GM19395 (cell line): ENCODE measurements at regions not wholly inside any gene's neighbourhood (a gene's known extent, or its start where the extent isn't known, plus 50 kb on each side); places are given as distances from the start of the nearest gene placed in this dataset.
A peak's percentile ranks its signal among the peaks of the same experiment; 100 is the strongest.

Source experiments
- ATAC-seq: cut with Tn5 transposase; IDR thresholded peaks from one replicate; pipeline ENCODE4 v1.9.1; 2021; ENCODE audit warnings: mild to moderate bottlenecking, moderate library complexity; ENCODE audit not compliant: unreplicated experiment

DNA sequence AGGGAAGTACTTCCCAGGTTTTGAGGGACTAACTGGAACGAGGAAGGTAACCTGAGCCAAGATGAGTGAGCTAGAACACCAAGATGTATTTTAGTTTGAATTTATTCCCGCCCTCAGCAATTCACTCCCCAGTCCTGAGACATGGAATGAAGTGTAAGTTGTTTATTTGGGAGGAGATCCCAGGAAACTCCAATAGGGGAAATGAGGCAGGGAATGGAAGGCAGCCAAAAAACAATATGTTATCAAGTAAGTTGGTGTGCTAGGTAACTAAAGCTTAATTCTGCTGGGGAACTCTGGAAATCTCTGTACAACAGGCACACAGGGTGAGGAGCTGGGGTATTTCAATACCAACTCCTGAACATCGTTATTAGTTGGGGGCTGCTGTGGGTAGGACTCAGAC lies 189.7 kb upstream of the HDAC9 start:
- ATAC-seq: no peak

GRCh38 chr7:18306696-18307095 lies 188.9 kb upstream of the HDAC9 start:
- ATAC-seq: no peak

GRCh38 chr7:18308938-18309337 lies 186.6 kb upstream of the HDAC9 start:
- ATAC-seq: no peak

DNA sequence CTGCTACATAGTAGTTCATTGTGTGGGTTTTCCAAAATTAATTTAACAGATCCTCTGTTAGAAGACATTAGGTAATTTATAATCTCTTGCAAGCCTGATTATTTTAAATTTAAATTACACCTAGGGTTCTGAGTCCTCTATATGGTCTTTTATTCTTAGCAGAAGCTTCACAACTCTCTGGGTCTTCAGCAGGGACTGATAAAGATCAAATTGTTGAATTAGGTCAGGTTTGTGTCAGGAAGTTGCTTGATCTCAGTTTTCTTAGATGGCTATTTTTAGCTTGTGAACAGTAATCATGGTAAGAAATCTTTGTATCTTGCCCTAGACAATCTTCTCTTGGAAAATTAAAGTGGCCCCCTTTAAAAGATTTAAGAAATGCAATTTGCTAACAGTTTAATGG lies 183.1 kb upstream of the HDAC9 start:
- ATAC-seq: no peak

GRCh38 chr7:18313965-18314364 lies 181.6 kb upstream of the HDAC9 start:
- ATAC-seq: no peak

DNA sequence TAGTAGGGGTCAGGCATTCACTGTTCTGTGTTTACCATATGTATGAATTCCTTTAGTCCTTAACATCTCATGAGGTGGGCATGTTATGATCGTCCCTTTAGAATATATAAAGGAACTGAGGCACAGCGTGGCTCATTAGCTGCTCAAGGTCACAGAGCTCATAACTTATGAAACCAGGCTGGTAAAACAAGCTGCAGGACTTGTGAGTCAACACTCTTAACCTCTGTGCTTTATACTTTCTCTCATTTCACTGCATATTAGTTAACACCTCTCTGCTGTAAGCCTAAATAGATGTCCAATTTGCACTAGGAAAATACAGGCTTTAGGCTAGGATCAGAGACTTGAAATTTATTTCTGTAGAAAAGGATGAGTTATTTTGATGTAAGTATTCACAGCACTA lies 180.3 kb upstream of the HDAC9 start:
- ATAC-seq: no peak

GRCh38 chr7:18317941-18318340 lies 177.6 kb upstream of the HDAC9 start:
- no peak for ATAC-seq

- ATAC-seq: no peak
These were observed 175.1 kb upstream of the HDAC9 start for GRCh38 chr7:18320422-18320821.

GRCh38 chr7:18320971-18321567 lies 174.5 kb upstream of the HDAC9 start:
- peak; percentile 89 for ATAC-seq

DNA sequence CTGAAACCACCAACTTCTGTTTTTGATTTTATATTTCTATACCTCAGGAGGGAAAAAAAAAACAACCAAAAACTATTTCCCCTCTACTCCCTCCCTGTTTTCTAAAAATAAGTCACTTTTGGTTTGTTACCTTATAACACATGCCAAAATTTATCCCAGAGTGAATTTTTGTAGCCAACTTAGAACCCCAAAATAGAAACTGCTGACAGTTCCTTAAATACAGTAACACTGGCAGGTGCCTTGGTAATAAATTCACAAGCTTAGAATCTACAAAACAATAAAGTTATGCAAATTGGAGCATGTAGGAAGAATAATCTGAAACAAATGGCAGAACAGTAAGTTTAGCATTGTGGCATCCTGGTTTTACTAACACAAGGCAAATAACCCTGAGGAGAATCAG lies 165.0 kb upstream of the HDAC9 start:
- ATAC-seq: no peak

DNA sequence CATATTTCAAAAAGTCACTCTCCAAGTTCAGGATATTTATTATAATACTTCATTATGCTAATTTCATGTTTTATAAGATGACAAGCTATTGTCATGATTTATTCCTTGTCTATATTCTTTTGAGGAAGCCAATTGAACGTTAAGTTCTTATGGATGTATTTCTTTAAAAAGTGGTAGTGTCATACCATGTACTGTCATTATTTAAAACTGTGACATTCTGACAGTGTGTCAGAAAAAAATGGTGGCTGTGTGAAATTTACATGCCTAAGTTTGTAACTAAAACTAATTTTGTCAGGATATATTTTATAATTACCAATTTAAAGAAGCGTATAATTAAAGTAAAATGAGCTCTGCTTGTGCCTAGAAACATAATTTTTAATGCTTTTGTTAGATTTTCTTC lies 158.9 kb upstream of the HDAC9 start:
- ATAC-seq: no peak

DNA sequence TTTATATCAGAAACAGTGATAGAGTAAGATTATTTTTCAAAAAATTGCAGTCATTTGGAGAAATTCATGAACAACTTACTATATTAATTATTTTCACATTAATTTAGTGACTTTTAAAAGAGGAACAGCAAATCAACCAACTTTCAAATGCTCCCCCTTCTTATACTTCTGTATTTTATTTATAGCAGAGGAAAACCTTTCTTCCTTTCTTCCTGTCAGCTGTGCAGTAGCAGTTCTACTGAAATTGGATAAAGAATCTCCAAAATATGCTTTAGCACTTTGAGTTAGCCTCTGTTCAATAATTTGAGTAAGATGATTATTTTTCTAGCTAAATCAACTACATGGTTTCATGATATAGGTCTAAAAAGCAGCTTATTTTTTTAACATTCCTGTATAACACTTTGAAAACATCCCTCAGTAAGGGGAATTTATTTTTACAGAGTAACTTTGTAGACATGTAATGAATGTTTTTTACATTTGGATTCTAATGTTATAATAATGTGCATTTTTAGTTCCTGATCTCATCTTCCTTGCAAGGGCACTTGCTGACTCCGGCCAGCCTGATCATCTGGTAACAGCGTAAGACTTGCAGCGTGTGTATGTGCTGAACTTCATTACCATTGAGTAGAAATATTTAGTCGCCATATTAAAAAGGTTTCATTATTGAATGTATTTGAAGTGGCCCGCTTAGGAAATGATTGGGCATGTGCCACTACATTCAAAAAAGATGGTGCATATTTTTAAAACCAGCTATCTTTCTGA lies 158.3 kb upstream of the HDAC9 start:
- ATAC-seq: no peak

- ATAC-seq: no peak
These were observed 156.5 kb upstream of the HDAC9 start for GRCh38 chr7:18338910-18339523.

DNA sequence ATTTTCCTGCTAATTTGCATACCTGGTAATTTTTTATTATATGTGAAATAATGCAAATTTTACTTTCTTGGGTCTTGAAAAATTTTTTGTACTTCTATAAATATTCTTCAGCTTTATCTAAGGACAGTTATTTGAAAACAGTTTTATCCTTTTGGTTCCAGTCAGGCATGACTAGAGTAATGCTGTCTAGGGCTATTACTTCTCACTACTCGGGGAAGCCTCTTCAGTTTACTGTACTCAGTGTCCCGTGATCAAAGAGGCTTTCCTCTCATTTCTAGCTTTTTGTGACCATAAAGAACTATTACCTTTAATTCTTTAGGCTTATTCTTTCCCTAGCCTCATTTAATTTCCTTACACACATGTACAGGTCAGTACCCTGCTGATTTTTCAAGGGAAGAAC lies 153.8 kb upstream of the HDAC9 start:
- ATAC-seq: no peak

GRCh38 chr7:18343047-18343446 lies 152.5 kb upstream of the HDAC9 start:
- ATAC-seq: no peak

DNA sequence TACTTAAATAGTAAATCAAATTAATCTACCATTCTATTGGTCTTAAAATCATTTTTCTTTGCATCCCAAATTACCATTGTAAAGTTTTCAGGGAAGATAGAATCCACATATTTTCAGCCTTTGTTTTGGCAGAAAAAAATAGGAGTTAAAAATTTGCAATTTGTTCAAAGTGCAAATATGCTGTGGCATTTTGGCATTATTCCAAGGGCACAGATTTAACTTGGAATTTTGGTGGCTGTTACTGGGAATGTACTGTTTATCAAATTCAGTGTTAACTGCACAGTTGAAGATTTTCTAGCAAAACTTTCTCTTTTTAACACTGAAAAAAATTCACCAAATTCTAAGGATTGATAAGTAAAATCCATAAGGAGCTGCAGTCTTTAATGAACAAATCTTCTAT lies 151.0 kb upstream of the HDAC9 start:
- ATAC-seq: no peak

DNA sequence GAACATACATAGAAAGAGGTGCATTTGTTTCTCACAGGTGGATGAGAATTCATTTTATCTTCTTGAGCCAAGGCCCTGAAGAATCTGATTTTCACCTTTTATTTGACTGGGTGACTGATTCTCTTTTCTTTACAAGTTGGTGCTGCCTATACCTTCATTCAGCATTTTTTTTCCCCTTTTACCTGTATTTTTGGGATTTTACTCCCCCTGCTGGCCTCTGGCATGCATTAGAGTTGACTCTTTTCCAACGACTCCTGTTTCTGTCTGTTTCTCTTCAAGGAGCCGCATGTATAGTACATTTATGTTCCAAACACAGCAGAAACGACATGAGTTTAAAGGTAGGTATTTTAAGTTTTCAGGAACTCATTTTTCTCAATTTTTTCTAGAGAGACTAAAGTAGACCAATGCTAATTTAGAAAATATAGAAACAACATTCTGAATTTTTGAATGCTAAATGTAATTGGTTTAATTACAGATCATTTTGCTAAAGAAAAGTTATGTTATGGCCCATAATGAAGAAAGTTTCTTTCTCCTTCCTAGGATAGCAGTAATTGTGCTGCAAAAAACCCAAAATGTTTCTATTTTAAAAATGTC lies 149.8 kb upstream of the HDAC9 start:
- peak; percentile 73 for ATAC-seq

DNA sequence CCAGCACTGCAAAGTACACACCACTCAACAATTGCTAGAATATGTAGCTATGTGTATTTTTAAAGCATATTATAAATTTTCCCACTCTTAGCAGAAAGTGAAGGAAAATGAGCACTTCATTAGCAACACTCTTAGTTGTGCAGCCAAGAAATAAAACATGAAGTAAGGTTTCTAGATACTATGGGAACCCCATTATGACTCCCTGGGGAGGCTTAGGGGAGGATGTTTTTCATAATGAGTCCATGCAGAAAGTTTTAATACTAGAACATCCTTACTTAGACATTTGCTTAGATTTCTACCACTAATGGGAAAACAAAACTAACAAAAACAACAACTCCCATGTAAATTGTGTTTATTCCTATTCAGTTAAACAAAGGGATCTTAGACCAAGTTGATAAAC lies 148.4 kb upstream of the HDAC9 start:
- ATAC-seq: no peak

- ATAC-seq: no peak
These were observed 144.9 kb upstream of the HDAC9 start for GRCh38 chr7:18350678-18351077.

DNA sequence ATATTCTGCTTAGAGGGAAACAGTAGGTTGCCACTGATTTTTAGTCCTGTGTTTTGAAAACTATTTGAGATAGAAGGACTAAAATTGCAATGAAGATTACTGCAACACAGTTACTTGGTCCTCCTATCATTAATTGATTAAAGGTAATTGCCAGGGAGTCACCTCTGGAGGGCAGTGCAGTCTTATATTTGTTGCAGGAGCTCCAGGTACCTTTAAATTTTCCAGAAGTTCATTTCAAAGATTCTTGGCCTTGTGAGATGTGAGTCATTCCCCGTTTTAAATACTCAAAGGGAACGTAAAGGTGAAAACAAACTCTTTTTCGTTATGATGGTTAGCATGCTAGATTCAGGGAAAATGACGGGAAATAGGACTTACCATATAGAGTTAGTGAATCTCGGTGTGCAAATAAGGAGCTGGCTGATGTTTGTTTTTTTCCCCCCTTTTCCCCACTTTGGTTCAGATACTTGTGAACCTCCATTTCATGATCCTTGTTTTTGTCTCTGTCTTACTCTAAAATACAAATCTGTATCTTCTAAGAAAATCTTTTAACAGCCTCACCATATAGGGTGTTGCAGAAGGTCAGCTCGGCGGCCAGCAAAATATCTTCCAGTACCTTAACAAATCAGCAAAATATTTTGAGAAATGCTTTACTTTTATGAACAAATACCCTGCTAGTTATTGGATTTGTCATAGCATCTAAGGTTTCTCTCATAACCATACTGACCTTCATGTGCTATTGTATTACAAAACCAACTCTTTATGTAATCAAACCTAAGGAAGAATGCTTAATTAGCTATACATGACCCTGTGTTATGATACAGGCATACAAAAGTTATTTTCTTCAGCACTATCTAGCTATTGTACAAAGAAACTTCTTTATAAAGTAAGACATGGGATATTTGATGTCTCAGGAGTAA lies 143.0 kb upstream of the HDAC9 start:
- ATAC-seq: peak; percentile 55

- ATAC-seq: no peak
These were observed 142.2 kb upstream of the HDAC9 start for GRCh38 chr7:18353339-18353738.
